NCI-H2227 treated with DMSO at 0.1 percent for 48 hours (cell line): ENCODE measurements at regions not wholly inside any gene's neighbourhood (a gene's known extent, or its start where the extent isn't known, plus 50 kb on each side); places are given as distances from the start of the nearest gene placed in this dataset.
"Not testable (repeated sequence)": the region's sequence is repeated elsewhere in the genome, so short reads cannot be mapped to it uniquely, and the experiment has no call there.

Experiments
- DNase-seq: peaks from one replicate; lab custom pipeline; 2025; lab: John Stamatoyannopoulos, UW

DNA sequence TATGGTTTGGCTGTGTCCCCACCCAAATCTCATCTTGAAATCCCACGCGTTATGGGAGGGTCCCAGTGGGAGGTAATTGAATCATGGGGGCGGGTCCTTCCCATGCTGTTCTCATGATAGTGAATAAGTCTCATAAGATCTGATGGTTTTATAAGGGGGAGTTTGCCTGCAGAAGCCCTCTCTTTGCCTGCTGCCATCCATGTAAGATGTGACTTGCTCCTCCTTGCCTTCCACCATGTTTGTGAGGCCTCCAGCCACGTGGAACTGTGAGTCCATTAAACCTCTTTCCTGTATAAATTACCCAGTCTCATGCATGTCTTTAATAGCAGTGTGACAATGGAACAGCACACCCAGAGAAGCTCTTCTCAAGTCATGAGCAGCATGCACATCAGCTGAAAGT lies 119.1 kb upstream of the CARD11 start:
- not testable (repeated sequence) for DNase-seq

- peak; percentile 16 for DNase-seq
Measured at GRCh38 chr7:3164380-3164792, 120.7 kb upstream of the CARD11 start.

GRCh38 chr7:3165681-3166580 lies 122.3 kb upstream of the CARD11 start:
- no peak for DNase-seq

DNA sequence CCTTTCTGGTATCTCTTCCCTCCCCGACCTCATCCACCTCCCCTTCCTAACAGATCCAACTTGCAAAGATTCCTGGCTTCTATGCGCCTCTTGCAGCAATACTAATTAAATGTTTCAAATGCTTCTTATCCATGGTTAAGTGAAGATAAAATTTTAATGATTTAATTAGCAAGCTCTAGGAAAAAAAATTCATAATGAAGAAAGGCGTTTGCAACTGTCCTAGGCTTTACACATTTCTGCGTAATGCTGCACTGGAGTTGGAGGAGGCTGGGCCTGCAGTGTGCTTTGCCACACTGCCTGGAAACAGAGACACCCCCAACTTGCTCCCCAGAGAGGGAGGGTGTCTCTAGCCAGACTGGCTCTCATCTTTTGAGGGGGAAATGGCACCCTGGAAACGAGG lies 123.9 kb upstream of the CARD11 start:
- no peak for DNase-seq

- no peak for DNase-seq
Measured at GRCh38 chr7:3168370-3168769, 124.7 kb upstream of the CARD11 start.

- no peak for DNase-seq
Measured at GRCh38 chr7:3168869-3169268, 125.2 kb upstream of the CARD11 start.

- DNase-seq: no peak
Measured at GRCh38 chr7:3172768-3173280, 128.2 kb upstream of the SDK1 start.

GRCh38 chr7:3174515-3175284 lies 126.4 kb upstream of the SDK1 start:
- DNase-seq: peak; percentile 39

DNA sequence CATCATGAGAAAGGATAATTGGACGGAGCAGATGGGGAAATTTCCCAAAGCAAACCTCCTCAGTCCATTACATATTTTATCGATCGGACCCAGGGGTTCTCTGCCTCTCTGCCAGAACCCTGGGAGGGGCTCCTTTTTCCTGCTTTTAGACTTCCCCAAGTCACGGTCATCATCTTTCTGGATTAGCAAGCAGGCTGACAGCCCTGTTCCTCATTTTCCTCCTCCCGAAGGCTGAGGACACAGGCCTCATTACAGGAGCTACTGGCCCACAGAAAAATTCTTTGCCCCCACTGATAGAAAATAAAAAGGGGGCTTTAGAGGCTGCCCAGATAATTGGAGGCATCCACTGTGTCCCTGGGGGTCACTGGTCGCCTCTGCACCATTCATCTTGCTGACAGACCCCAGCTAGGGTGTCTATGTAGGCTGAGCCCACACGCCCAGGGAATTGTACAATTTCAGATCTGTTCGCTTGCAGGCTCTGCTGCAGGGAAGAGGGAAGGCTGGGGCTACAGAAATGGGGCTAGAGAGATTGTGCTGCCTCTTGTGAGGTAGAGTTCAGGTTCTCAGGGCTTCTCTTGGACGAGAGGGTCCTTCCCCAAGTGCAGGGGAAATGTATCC lies 125.7 kb upstream of the SDK1 start:
- peak; percentile 4 for DNase-seq

- DNase-seq: no peak
Measured at GRCh38 chr7:3176112-3177000, 124.7 kb upstream of the SDK1 start.

DNA sequence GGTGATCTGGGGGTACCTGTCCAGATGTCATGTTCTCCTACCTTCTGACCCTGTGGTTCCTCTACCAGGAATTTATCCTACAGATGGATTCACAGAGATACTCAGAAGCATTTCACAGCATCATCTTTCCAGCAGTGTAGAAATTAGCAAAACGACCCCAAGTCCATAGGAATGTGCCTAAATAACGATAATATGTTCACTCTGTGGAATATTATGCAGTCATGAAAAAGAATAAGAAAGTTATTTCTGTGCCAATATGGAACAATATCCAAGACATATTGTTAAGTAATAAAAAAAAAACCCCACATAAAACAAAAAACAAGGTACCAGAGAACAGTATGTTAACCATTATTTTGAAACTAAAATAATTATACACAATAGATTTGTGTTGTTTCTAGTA lies 123.8 kb upstream of the SDK1 start:
- no peak for DNase-seq

GRCh38 chr7:3179456-3179855 lies 121.6 kb upstream of the SDK1 start:
- DNase-seq: no peak

- no peak for DNase-seq
Measured at GRCh38 chr7:3180604-3181003, 120.4 kb upstream of the SDK1 start.

DNA sequence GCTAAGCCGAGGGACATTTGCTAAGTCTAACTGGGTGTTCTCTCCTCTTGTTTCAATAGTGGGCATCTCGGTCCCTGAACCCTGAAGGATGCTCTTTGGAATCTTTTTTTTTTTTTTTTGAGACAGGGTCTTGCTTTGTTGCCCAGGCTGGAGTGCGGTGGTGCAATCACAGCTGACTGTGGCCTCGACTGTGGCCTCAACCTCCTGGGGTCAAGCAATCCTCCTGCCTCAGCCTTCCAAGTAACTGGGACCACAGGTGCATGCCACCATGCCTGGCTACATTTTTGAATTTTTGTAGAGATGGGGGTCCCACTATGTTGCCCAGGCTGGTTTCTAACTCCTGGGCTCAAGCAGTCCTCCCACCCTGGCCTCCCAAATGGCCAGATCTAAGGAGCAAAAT lies 119.0 kb upstream of the SDK1 start:
- DNase-seq: not testable (repeated sequence)

- no peak for DNase-seq
Measured at GRCh38 chr7:3187444-3188040, 113.5 kb upstream of the SDK1 start.

- DNase-seq: no peak
Measured at GRCh38 chr7:3188946-3189345, 112.1 kb upstream of the SDK1 start.

DNA sequence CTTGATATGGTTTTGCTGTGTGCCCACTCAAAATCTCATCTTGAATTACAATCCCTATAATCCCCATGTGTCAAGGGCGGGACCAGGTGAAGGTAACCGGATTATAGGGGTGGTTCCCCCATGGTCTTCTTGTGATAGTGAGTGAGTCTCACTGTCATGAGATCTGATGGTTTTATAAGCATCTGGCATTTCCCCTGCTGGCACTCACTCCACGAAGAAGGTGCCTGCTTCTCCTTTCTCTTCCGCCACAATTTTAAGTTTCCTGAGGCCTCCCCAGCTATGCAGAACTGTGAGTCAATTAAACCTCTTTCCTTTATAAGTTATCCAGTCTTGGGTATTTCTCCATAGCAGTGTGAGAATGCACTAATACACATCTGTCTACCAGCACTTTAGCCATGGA lies 109.5 kb upstream of the SDK1 start:
- DNase-seq: no peak

- no peak for DNase-seq
Measured at GRCh38 chr7:3192669-3193068, 108.4 kb upstream of the SDK1 start.

DNA sequence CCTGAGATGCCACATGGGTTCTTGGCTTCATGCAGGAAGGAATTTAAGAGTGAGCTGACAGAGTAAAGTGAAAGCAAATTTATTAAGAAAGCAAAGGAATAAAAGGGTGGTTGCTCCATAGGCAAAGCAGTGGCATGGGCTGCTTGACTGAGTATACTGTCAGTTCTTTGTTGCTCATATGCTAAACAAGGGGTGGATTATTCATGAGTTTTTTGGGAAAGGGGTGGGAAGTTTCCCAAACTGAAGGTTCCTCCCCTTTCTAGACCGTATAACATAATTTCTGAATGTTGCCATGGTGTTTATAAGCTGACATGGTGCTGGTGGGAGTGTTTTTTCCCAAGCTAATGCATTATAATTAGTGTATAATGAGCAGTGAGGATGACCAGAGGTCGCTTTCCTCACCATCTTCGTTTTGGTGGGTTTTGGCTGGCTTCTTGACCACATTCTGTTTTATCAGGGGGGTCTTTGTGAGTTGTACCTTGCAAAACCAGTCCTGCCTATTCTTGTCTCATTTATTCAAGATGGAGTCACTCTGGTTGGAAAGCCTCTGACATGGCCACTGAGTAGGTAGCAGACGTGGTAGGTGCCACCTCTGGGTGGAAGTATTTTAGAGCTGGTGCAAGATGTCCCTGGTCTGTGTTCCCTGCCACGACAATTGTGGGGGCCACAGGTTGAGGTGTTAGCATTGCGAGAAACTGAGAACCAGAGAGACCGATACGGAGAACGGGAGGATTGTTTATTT lies 107.5 kb upstream of the SDK1 start:
- no peak for DNase-seq

DNA sequence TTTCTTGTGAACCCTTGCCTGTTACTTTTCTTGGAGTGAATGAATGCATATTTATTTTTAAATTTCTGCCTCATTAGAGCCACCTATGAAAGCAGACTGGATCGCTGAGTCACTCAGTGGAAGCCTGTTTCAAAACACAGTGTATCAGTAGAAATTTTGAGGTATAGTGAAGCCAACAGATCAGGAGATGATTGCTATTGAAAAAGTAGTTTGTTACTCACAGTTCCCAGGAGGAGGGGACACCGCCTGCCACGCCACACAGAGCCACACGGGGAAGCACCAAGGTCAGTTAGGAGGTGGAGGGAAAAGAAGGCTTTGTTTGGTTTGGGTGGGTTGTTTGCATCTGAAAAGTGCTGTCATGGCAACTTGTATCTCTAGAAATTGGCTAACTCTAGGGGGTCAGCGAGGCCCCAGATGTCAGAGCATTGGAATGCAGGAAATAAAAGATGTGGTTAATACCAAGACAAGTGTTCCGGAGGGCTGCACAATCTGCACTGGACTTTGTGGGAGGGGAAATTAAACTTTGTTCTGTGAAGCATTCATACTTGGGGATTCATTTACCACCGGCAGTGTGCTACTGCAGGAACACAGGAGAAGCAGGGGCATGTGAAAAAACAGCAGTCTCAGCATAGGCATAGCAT lies 106.4 kb upstream of the SDK1 start:
- no peak for DNase-seq
